K562 (cell line): ENCODE measurements at regions not wholly inside any gene's neighbourhood (a gene's known extent, or its start where the extent isn't known, plus 50 kb on each side); places are given as distances from the start of the nearest gene placed in this dataset.

ENCODE experiments used
- ATAC-seq: fragments of 200-7000 bp; cut with Tn5 transposase; 3 replicates; pipeline ENCODE4 v1.9.1; 2020; ENCODE audit warnings: moderate library complexity
- BruUV-seq: library from RNA; stranded (reverse); fragments of 400-500 nt; replicated peaks from 2 replicates; lab custom pipeline; 2021; lab: Mats Ljungman, UMichigan
- CTCF ChIA-PET: fragments of 300-600 bp; formaldehyde crosslinking; extraction: SDS; loops from one replicate; lab custom pipeline; 2021; ENCODE audit warnings: low intra/inter-chr PET ratio; lab: Yijun Ruan, JAX
- POLR2A ChIA-PET: fragments of 300-600, 350-650 bp; sonication (Branson Sonifier 250); formaldehyde crosslinking; extraction: SDS; loops from one replicate; lab custom pipeline; 2021; ENCODE audit warnings: antibody characterized with exemption, inconsistent platforms; lab: Yijun Ruan, JAX
- DNase-seq, 4 experiments: peaks; one replicate each; pipeline versions ENCODE4 v3.0.0 to v3.0.0-alpha.2; 2011 to 2018; ENCODE audit warnings: low spot score in 3 of 4, mixed read lengths in 3 of 4; ENCODE audit errors: extremely low read depth in 1 of 4
- FAIRE-seq: peaks from 2 replicates; lab custom pipeline; 2011; peaks lifted over from hg19 to GRCh38; lab: Jason Lieb, UNC
- H2AFZ ChIP-seq: 2 replicates; pipeline ENCODE4 v1.6.0; 2011; ENCODE audit warnings: low read depth, low read length, control low read depth, inconsistent platforms
- H3K27ac ChIP-seq: fragments of 200-600 bp; 3 replicates; pipeline ENCODE4 v1.8.0; 2011; ENCODE audit warnings: low read depth, mild to moderate bottlenecking, control low read depth, inconsistent platforms, low read length, moderate library complexity, mixed read lengths; ENCODE audit errors: extremely low read depth
- H3K27me3 ChIP-seq, 2 experiments: fragments of 300-600 bp in 1 of 2; 2 replicates in 1 of 2; 3 replicates in 1 of 2; pipeline versions ENCODE4 v1.6.0 to v1.8.0; 2011; ENCODE audit warnings: inconsistent platforms in 2 of 2, low read length in 2 of 2, mild to moderate bottlenecking in 1 of 2, mixed read lengths in 1 of 2, moderate library complexity in 1 of 2; ENCODE audit not compliant: control insufficient read depth in 2 of 2, insufficient read depth in 2 of 2
- H3K36me3 ChIP-seq: fragments of 300-600 bp; 3 replicates; pipeline ENCODE4 v1.8.0; 2011; ENCODE audit warnings: mild to moderate bottlenecking, low read length, inconsistent platforms; ENCODE audit not compliant: control insufficient read depth, insufficient read depth
- H3K4me1 ChIP-seq, 2 experiments: fragments of 200-600 bp in 1 of 2; replicated peaks in 1 of 2; 2 replicates in 1 of 2; 3 replicates in 1 of 2; pipeline versions ENCODE4 v1.5.1 to v1.8.0; 2011; ENCODE audit warnings: inconsistent platforms in 2 of 2, low read length in 2 of 2, mild to moderate bottlenecking in 1 of 2, mixed read lengths in 1 of 2, moderate library complexity in 1 of 2; ENCODE audit not compliant: control insufficient read depth in 2 of 2, insufficient read depth in 2 of 2
- H3K4me2 ChIP-seq: 2 replicates; pipeline ENCODE4 v1.6.1; 2011; ENCODE audit warnings: low read length, control low read depth, inconsistent platforms, mixed read lengths; ENCODE audit not compliant: insufficient read depth
- H3K4me3 ChIP-seq: fragments of 200-600 bp; sonication (generic), shearing (Covaris generic); 2 replicates; pipeline ENCODE4 v1.5.1; 2016; ENCODE audit warnings: control low read depth, inconsistent platforms
- H3K79me2 ChIP-seq: fragments of 200-600 bp; 3 replicates; pipeline ENCODE4 v1.8.0; 2011; ENCODE audit warnings: low read length, inconsistent platforms; ENCODE audit not compliant: control insufficient read depth, insufficient read depth
- H3K9ac ChIP-seq, 2 experiments: 2 replicates each; pipeline versions ENCODE4 v1.6.0 to v1.6.1; 2011; ENCODE audit warnings: low read depth in 2 of 2, low read length in 2 of 2, control low read depth in 1 of 2, inconsistent platforms in 1 of 2, mild to moderate bottlenecking in 1 of 2, mixed read lengths in 1 of 2; ENCODE audit not compliant: insufficient read depth in 1 of 2
- H3K9me1 ChIP-seq: one replicate; pipeline ENCODE4 v1.6.0; 2011; ENCODE audit warnings: inconsistent platforms, mild to moderate bottlenecking, low read length, moderate library complexity; ENCODE audit not compliant: control insufficient read depth, insufficient read depth
- H3K9me3 ChIP-seq: replicated peaks from 2 replicates; pipeline ENCODE4 v1.5.1; 2011; ENCODE audit warnings: low read depth, low read length, inconsistent platforms; ENCODE audit not compliant: control insufficient read depth, insufficient read depth
- H4K20me1 ChIP-seq: replicated peaks from 2 replicates; pipeline ENCODE4 v1.6.1; 2011; ENCODE audit warnings: low read length, inconsistent platforms, mixed read lengths; ENCODE audit not compliant: control insufficient read depth, insufficient read depth
- ARID1B ChIP-seq: fragments of 450-650 bp; IDR thresholded peaks from 2 replicates; pipeline ENCODE4 v1.6.1; 2016; ENCODE audit warnings: antibody characterized with exemption, mild to moderate bottlenecking, inconsistent platforms
- IRF2 ChIP-seq: sonication (generic); formaldehyde crosslinking; IDR thresholded peaks from 2 replicates; pipeline ENCODE4 v1.8.1; 2022; ENCODE audit warnings: mild to moderate bottlenecking, missing genetic modification reagents
- POLR3G ChIP-seq: IDR thresholded peaks from 2 replicates; pipeline ENCODE4 v1.6.1; 2011; ENCODE audit not compliant: insufficient read length, insufficient replicate concordance; ENCODE audit errors: extremely low read depth
- WGBS: fragments of 100-300 bp; shearing (Covaris generic); methylation state at CpG from one replicate; pipeline ENCODE4 v1.1.6; 2016; ENCODE audit warnings: low coverage, mixed read lengths; ENCODE audit not compliant: insufficient coverage; ENCODE audit errors: missing lambda C conversion rate; 5-methylcytosine and 5-hydroxymethylcytosine counted together
- in situ Hi-C: fragments of 300-500 bp; cut with MboI; formaldehyde crosslinking; loops from 4 replicates; pipeline ENCODE4 v1.15.0; 2018; ENCODE audit warnings: inconsistent platforms, mixed read lengths
- intact Hi-C: fragments of 100-400 bp; cut with micrococcal nuclease; formaldehyde crosslinking; loops from 2 replicates; pipeline ENCODE4 v1.14.2; 2022
- TF ChIP-seq, protein P1 (sequence below): fragments of 200-600 bp; sonication (generic); IDR thresholded peaks from one replicate; pipeline ENCODE4 v1.6.1; 2012; ENCODE audit warnings: mild to moderate bottlenecking, low read depth, low read length, inconsistent platforms
- TF ChIP-seq, protein P2 (sequence below): sonication (generic); formaldehyde crosslinking; IDR thresholded peaks from 2 replicates; pipeline ENCODE4 v1.8.1; 2023; ENCODE audit warnings: mild to moderate bottlenecking, missing genetic modification reagents

DNA sequence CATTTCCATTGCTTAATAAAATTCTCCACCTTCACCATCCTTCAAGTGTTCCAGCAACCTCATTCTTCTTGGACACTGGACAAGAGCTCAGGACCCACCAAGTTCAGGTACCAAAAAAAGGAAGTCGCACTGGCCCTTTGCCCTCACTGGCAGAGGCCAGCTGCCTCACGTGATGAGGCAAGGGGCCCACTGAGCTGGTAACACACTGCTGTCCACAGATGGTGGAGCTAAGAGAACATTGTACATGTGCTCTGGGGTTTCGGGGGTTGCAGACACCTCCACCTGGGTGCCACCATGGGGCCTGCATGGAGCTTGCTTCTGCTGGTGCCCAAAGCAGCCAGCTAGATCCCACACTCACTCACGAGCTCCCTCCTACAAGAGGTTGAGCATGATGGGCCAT is 71.3 kb downstream of the SCG2 start:
- no peak for ATAC-seq
- intact Hi-C loops = no loop called here

More for the DNA sequence above, 71.3 kb downstream of the SCG2 start:
- Histone ChIP-seq H3K9me1 (no peaks in the 10 kb centered on the region), H3K4me2 (no peak overlapping the region), H3K79me2 (no peaks in the 10 kb centered on the region), H3K36me3 (no peaks in the 10 kb centered on the region), H4K20me1 (no peaks in the 10 kb centered on the region), H2AFZ (no peak overlapping the region), H3K4me3 (no peak overlapping the region), H3K27ac (no peak overlapping the region), H3K4me1 (no peaks in the 10 kb centered on the region), H3K9me3 (no peaks in the 10 kb centered on the region), H3K9ac (no peak overlapping the region), H3K27me3 (no peaks in the 10 kb centered on the region)
- in situ Hi-C loops = no loop called here
- FAIRE-seq (no peak), DNase-seq (no peak)
- WGBS = 6% methylated on average over 3 of the region's 4 CpGs
- ChIA-PET CTCF (no interaction called here), POLR2A (no interaction called here)
- TF ChIP-seq POLR3G = no peak
- TF ChIP-seq, protein P1, sequence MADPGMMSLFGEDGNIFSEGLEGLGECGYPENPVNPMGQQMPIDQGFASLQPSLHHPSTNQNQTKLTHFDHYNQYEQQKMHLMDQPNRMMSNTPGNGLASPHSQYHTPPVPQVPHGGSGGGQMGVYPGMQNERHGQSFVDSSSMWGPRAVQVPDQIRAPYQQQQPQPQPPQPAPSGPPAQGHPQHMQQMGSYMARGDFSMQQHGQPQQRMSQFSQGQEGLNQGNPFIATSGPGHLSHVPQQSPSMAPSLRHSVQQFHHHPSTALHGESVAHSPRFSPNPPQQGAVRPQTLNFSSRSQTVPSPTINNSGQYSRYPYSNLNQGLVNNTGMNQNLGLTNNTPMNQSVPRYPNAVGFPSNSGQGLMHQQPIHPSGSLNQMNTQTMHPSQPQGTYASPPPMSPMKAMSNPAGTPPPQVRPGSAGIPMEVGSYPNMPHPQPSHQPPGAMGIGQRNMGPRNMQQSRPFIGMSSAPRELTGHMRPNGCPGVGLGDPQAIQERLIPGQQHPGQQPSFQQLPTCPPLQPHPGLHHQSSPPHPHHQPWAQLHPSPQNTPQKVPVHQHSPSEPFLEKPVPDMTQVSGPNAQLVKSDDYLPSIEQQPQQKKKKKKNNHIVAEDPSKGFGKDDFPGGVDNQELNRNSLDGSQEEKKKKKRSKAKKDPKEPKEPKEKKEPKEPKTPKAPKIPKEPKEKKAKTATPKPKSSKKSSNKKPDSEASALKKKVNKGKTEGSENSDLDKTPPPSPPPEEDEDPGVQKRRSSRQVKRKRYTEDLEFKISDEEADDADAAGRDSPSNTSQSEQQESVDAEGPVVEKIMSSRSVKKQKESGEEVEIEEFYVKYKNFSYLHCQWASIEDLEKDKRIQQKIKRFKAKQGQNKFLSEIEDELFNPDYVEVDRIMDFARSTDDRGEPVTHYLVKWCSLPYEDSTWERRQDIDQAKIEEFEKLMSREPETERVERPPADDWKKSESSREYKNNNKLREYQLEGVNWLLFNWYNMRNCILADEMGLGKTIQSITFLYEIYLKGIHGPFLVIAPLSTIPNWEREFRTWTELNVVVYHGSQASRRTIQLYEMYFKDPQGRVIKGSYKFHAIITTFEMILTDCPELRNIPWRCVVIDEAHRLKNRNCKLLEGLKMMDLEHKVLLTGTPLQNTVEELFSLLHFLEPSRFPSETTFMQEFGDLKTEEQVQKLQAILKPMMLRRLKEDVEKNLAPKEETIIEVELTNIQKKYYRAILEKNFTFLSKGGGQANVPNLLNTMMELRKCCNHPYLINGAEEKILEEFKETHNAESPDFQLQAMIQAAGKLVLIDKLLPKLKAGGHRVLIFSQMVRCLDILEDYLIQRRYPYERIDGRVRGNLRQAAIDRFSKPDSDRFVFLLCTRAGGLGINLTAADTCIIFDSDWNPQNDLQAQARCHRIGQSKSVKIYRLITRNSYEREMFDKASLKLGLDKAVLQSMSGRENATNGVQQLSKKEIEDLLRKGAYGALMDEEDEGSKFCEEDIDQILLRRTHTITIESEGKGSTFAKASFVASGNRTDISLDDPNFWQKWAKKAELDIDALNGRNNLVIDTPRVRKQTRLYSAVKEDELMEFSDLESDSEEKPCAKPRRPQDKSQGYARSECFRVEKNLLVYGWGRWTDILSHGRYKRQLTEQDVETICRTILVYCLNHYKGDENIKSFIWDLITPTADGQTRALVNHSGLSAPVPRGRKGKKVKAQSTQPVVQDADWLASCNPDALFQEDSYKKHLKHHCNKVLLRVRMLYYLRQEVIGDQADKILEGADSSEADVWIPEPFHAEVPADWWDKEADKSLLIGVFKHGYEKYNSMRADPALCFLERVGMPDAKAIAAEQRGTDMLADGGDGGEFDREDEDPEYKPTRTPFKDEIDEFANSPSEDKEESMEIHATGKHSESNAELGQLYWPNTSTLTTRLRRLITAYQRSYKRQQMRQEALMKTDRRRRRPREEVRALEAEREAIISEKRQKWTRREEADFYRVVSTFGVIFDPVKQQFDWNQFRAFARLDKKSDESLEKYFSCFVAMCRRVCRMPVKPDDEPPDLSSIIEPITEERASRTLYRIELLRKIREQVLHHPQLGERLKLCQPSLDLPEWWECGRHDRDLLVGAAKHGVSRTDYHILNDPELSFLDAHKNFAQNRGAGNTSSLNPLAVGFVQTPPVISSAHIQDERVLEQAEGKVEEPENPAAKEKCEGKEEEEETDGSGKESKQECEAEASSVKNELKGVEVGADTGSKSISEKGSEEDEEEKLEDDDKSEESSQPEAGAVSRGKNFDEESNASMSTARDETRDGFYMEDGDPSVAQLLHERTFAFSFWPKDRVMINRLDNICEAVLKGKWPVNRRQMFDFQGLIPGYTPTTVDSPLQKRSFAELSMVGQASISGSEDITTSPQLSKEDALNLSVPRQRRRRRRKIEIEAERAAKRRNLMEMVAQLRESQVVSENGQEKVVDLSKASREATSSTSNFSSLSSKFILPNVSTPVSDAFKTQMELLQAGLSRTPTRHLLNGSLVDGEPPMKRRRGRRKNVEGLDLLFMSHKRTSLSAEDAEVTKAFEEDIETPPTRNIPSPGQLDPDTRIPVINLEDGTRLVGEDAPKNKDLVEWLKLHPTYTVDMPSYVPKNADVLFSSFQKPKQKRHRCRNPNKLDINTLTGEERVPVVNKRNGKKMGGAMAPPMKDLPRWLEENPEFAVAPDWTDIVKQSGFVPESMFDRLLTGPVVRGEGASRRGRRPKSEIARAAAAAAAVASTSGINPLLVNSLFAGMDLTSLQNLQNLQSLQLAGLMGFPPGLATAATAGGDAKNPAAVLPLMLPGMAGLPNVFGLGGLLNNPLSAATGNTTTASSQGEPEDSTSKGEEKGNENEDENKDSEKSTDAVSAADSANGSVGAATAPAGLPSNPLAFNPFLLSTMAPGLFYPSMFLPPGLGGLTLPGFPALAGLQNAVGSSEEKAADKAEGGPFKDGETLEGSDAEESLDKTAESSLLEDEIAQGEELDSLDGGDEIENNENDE = no peak
- TF ChIP-seq, protein P2, sequence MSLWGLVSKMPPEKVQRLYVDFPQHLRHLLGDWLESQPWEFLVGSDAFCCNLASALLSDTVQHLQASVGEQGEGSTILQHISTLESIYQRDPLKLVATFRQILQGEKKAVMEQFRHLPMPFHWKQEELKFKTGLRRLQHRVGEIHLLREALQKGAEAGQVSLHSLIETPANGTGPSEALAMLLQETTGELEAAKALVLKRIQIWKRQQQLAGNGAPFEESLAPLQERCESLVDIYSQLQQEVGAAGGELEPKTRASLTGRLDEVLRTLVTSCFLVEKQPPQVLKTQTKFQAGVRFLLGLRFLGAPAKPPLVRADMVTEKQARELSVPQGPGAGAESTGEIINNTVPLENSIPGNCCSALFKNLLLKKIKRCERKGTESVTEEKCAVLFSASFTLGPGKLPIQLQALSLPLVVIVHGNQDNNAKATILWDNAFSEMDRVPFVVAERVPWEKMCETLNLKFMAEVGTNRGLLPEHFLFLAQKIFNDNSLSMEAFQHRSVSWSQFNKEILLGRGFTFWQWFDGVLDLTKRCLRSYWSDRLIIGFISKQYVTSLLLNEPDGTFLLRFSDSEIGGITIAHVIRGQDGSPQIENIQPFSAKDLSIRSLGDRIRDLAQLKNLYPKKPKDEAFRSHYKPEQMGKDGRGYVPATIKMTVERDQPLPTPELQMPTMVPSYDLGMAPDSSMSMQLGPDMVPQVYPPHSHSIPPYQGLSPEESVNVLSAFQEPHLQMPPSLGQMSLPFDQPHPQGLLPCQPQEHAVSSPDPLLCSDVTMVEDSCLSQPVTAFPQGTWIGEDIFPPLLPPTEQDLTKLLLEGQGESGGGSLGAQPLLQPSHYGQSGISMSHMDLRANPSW (CRISPR knock-in tag) = no peak
- TF ChIP-seq ARID1B = no peak
- no peak for TF ChIP-seq IRF2 (CRISPR knock-in tag)
- no TSS peak for BruUV-seq
